Hematopoietic multipotent progenitor cell (in vitro differentiated cells): ENCODE measurements at regions not wholly inside any gene's neighbourhood (a gene's known extent, or its start where the extent isn't known, plus 50 kb on each side); places are given as distances from the start of the nearest gene placed in this dataset.

ENCODE experiments used
- DNase-seq, 3 donors: peaks; one replicate each; pipeline ENCODE4 v3.0.0-alpha.2; 2011 to 2015; ENCODE audit warnings: low read depth in 2 of 3, low spot score in 2 of 3

DNA sequence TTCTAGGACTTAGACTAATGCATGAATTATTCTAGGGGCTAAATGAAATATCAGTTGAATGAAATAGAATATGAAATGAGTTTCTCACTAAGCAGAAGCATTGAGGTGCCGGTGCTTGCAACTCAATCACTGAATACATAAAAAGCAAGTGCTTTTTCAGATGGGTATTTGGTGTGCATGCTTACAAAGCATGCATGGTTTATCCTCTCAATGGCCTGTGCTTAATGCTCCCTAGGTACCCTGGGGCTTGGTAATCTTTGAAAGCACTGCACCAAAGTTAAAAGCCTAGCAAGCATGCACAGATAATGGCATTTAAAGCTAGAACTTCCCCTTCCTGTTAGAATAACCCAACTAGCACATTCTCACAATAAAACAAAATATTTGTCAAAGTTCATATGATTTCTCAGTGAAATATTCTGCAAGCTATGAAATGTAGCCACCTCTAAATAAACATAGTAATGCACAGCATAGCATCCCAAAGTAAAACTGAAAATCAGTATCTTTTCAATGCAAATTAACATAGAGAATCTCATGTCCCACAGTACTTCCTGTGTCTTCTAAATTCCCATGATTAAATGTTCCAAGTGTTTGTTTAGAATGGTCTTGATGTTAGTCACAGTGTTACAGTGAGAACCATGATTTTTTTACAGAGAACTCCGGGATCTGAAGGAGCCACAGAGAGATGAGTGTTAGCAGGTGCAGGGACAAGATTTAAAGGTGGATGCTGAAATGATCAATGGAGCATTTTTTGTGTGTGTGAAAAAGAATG, 143.4 kb upstream of the CDH6 start:
- DNase-seq, result no peak

DNA sequence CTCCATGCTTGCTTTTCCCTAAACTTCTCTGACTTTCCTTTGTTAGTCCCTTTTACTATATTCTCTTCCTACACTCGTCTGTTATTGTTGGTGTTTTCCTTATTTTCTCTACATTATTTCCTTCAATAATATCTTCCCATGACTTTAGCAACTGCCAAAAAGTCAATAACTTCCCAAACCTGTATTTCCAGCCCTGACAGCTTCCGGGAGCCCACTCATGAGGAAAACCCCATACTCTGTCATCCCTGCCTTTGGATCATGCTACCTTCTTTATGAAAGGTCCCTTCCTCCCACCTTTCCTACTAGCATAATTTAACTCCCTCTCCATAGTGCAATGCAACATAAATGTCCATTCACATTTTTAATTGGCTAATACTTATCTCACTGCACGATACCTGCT, 144.0 kb upstream of the CDH6 start:
- DNase-seq, result no peak

DNA sequence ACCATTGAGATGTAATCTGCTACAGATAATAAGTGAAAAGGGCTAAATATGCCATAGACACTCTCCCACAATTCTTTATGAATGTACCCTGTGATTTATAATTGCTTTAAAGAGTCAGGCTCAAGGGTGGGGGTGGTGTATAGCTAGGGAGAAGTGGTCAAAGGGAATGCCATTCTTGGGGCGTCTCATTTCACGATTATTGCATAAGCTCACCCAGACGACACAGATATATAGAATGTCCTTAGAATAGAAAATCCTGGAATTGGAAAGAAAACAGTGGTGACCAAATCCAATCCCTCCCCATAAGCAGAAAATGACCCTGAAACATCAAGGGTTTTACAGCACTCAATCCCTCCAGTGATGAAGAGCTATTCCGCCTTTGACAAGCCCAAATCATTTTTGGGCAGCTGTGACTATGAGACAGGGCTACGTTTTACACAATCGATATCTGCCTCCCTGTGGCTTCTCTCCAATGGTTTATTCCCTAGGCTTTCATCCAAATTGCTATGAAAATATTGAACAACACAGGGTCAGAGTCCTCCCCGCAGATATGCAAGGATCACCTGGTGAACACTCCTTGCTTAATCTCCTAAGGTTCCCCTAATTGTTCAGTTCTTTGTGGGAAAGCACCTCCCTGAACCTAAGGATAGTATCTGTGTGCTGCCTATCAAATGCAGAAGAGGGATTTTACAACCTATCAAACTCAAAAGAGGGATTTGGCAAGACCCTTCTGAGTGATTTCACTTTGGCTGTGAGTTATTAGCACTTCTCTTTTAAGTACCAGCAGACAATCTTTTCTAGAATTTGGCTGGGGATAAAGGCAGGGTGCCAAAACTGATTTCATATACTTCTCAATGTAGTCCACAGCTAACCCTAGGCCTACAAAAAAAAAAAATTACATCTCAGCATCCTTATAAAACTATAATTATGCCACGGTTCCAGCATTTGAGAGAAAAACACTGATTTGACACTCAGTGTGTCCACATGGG, 144.9 kb upstream of the CDH6 start:
- no peak for DNase-seq

DNA sequence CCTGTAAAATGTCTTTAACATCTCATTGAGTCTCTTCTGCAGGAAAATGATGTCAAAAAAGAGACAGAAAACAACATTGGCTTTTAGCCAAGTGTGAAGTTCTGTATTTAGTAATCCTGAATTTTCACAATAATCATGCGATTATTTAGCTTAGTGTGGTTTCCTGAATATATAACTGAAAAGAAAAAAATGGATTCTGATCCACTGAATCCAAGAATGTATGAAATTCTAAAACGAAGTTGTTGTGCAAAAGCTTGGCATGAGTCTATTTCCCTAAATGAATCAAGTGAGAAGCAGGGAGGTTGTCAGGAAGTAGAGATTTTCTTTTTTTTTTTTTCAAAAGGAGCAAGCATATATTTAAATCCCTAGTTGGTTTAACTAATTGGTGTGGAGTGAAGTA, 145.9 kb upstream of the CDH6 start:
- DNase-seq, result no peak

DNA sequence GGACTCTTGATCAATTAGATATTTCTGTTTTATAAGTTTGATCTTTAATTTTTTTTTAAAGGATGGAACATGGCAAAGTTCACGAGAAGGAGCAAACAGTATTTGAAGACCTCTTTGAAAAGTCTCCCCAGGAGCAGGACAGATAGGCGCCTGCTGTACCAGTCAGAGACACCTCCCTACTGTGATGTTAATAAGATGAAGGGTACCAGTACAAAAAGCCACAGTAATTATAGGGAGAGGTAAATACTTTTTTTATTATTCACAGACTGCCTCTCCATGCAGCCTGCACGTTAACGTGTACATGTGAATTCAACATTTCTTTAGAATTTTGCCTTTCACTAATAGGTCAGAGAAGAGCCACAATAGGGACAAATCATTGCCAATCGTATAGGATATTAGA, 146.5 kb upstream of the CDH6 start:
- DNase-seq, result no peak

DNA sequence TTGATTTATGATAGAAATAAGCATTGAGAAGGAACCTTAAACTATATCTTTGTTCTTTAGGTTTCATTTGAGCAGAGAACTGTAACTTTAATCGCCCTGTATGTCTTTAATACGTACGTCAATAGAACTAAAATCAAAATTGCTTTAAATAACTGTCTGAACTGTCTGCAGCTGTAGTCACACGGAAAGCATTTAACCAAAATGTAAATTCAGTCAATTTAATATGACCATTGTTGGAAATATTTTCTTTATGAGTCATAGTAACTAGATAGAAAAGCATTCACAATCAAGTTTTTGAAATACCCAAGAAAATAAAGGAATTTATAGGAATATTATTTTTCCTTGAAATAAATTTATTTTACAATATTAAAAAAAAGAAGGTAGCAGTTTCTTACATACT, 157.1 kb upstream of the CDH6 start:
- DNase-seq, result no peak

DNA sequence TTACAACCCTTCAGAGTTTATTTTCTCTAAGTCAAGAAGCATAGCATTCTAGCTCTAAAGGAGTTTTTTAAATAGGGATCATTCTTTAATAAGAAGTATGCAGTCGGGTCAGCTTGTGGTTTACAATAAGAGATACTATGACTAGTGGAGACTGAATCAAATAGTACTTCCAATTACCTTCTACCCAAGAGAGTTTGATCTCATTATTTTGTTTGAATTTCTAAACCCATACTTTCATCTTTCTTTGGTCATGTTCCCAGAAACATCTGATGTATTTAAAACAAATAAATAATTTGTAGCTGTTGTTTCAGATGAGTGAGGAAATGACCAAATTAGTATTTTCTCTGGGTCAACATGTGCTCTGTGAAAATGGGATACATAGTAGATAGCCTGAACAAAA, 160.2 kb upstream of the CDH6 start:
- DNase-seq, result no peak

DNA sequence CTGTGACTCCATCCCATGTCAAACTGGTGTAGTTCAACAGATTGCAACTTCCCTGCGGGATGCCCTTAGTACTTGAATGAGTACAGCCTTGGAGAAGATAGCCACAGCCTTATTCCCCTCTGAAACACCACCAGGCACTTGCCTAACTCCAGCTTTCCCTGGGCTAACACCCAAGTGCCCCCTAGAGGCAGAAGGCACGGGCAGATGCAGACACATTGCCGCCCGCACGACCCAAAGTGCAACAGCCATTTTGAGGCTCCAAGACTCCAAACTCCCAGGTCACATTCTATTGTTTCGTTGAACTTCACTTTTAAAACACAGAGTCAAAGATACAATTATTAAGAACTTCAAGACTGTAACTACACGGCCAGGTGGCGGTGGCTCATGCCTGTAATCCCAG, 163.6 kb upstream of the CDH6 start:
- no peak for DNase-seq

DNA sequence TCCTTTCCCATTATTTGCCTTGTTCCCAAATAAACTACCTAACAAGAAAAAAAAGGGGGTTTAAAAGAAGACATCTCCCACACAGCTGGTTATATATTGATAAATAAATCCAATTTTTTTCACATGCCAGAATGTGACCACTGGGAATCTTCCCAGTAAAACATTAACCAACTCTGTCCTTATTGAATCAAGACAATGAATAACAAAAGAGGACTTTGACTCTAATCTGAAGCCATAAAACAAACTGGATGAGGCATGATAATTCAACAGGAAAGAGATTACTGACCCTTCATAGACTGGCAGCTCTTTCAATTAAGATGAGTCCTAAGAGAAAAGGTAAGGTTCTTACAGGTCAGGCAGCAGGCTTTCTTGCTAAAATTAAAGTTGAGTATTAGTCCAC, 165.8 kb upstream of the CDH6 start:
- no peak for DNase-seq

DNA sequence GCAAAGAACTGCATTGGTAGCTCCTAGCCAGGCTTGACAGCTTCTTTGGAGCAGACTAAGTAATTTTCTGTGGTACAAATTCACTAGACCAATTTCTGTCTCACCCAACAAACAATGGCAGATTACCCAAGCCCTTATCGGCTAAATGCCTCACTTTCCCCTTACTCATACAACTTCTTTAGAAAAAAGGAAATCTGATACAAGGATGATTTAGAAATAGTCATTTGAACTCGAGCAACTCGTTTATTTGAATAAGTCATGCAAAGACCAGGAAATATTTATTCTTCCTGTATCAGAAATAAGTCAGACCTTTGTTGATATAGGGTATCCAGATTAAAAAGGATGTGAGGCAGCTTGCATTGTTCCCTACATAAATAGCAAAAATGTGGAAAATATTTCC, 170.4 kb upstream of the CDH6 start:
- DNase-seq, result no peak

DNA sequence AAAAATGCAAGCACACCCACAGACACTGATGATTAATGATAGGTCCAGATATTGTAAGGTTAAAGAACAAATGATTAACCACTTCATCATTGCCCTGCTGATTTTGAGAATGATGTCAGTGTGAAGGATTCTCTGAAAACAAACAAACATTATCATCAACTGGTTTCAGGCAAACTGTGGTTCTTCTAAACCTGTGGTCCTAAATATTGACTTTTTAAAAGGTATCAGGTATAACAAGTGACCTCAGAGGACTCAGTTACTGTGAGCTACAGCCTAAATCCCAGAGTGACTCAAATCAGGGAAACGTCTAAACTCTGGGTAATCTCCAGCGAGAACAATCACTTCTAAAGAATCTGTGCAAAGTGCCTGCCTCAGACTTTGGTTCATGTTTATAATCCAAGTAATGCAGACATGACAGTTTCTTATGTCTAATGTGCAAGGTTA, 172.3 kb upstream of the CDH6 start:
- no peak for DNase-seq

DNA sequence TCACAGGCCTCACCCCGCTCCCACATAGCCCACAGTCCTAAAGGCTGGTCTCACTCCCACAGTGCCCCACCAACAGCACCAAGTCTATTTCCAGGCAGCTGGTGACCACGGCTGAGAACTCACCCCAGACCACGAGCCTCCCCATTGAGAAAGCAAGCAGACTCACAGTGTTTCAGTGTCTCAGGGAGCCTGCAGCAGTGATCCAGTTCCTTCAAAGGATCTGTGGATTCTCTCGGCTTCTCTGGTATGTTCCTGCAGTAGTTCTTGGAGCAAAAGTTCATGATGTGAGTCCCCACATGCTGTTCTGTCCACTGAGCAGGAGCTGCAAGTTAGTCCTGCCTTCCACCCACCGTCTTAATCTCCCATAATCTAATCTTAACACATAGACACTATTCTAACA, 185.3 kb upstream of the CDH6 start:
- no peak for DNase-seq

DNA sequence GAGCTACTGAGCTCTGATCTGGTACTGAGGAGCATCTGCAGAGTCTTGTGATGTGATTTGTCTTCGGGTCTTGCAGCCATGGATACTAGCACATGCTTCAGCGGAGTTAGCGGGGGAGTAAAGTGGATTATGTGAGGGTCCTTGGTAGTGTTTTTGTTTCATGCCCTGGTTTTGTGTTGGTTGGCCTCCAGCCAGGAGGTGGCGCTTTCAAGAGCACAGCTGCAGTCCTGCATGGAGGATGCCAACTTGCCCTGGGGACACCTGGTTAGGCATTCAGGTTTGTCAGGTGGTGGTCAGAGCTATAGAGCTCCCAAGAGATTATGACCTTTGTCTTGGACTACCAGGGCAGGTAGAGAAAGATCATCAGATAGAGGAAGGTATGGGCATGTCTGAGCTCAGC, 185.8 kb upstream of the CDH6 start:
- DNase-seq, result no peak

DNA sequence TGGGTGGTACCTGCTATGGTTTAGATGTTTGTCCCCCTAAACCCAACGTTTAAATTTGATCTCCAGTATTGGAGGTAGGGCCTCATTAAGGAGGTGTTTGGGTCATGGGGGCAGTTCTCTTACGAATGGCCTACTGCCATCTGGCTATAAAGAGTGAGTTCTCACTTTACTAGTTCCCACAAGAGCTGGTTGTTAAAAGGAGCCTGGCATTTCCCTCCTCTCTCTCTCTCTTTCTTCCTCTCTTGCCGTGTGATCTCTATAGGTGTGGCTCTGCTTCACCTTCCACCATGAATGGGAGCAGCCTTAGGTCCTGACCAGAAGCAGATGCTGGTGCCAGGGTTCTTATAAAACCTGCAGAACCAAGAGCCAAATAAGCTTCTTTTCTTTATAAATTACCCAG, 193.2 kb upstream of the CDH6 start:
- DNase-seq, result no peak

DNA sequence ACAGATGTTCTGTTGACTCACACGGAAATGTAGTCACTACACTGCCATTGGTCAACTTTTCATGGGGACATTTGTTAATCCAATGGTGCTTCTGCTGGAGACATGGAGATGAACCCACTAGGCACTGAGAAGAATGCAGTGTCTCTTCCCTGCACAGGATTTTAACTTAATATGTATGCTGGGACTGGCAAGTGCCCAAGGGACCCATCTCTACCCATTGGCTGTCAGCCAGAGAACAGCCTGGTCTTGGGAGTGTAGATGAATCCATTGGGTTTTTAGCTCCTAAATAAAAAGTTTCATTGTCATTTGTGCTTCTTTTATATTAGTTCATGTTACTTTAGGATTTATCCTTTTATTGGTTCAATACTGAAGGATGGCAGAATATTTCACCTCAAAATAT, 195.8 kb upstream of the CDH6 start:
- DNase-seq, result no peak

DNA sequence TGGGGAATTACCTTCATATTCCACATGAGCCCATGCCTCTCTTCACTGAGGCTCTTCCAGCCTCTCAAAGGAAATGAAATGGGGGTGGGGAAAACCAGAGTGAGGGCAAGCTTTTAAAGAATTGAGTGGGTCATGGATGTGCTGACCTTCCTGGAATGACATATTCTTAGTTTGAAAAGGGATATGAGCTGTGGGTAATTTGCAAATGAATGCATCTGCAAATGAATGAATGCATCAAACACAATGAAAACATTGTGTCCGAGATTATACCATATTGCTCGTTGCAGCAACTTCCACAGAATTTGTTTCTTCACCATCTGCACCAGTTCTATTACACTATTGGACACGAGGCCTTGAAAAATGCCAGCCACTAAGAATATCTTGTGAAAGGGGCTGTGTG, 198.6 kb upstream of the CDH6 start:
- no peak for DNase-seq

DNA sequence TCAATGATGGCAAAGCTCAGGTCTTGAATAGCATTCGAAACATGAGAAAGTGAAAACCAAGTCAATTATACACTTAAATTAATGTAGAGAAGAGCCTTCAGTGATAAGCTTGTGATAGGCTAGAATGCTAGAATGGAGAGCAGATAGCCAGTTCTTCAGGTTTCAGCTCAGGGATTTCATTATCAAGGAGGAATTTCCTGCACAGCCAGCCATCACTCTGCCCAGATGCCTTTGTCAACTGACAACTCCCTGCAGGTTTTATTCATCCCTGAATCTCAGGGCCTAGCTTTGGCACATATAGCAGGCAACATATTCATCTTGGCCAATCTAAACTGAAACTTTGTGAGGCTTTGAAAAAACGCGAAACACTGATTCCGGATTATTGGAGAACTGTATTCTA, 199.3 kb upstream of the CDH6 start:
- no peak for DNase-seq

DNA sequence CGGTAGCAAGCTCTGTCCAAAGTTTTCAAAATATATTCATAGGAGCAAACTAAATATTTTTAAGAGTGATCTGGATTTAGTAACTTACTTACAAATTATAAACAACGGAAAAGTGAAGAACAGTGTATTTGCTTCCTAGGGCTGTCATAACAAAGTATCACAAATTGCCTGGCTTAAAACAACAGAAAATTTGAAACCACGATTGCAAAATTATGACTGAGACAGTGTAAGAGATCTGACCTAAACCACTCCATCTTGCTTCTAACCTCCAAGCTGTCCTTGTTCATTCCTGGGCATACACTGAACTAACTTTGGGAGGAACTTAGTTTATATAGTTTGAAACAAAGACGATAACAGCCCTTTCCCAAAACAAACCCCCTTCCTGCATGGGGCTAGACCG, 202.0 kb upstream of the CDH6 start:
- DNase-seq, result no peak

DNA sequence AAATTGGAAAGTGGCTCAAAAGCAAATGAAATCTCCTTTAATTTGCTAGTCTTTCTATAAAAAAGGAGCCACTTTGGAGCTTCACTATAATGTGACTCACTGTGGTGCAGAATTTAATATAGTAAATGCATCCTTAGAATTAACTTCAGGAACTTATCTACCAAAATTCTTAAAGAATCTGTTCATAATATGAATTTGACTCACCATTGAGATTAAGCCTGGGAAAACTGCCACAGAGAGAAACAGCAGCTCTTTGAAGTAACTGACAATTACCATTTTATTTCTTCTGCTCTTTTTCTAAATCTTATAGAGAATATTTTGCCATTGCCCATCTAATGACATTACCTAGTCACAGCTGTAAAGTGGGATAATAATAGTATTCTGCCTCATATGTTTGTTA, 211.9 kb upstream of the CDH6 start:
- DNase-seq, result no peak

DNA sequence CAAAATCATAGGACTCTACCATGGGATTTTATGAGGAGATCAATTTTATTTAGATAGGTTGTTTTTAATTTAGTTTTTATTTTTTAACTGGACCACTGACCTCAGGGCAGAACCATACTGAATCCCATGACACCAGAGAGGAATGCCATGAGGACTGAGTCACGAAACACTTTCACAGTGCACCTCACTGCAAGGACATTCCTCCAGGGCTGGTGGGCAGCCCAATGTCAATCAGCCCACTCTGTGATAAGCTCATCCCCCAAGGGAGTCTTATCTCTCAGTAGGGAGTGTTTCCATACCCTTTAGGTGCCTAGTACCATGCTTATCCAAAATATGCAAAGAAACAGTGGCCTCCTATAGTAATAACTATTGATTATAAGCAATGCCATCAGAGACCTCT, 224.5 kb upstream of the CDH6 start:
- DNase-seq, result no peak

DNA sequence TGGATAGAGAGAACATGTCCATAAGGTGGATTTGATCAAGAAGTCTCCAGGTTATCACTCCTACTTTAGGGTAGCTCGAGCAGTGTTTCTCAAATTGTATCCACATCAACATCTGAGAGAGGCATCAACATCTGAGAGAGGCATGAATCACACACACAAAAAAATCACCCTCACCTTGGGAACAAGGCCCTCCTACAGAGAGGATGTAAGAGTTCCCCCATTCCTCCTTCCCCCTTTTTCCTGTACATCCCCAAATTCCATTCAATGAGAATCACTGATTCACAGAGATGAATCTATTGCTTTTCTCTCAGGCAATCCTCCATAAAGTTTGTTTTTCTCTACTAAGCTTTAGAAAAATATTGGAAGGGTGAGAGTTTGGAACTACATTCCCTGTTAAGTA, 233.4 kb upstream of the CDH6 start:
- DNase-seq, result no peak

DNA sequence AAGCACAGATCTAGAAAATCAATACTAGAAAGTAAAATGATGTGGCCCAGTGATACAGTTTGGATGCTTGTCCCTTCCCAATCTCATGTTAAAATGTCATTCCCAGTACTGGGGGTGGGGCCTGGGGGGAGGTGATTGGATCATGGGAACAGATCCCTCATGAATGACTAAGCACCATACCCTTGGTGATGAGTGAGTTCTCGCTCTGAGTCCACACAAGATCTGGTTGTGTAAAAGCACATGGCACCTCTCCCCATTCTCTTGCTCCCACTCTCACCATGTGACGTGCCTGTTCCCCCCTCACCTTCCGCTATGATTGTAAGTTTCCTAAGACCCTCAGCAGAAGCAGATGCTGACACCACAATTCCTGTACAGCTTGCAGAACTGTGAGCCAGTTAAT, 234.2 kb upstream of the CDH6 start:
- DNase-seq, result no peak
